ENCODE measurements at regions not wholly inside any gene's neighbourhood (a gene's known extent, or its start where the extent isn't known, plus 50 kb on each side); places are given as distances from the start of the nearest gene placed in this dataset.

DNA sequence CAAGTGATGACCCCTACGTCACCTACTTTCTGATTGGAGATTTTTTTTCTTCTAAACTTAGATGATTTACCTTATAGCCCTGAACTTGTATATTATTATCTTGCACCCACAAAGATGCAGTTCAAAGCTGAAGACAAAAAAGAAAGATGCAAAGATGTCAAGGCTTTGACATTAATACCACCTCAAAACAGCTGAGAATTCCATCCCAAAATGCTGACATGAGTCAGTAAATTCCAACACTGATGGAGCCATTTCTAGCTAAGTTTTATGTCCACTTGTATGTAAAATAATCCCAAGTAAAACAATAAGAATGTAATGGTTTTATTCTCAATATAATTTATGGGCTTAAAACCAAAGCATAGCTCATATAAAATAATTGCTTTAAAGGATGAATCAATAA lies 91.5 kb upstream of the CDH9 start:
- no peak overlapping the region for H4K5ac ChIP-seq (ENCODE audit: insufficient read length, low read depth, low read length)
- WGBS (ENCODE audit: extremely low coverage, insufficient read length, low lambda C conversion rate): no CpG with 5 or more reads among the region's 1 CpG
- no peak overlapping the region for H3K27ac Mint-ChIP-seq

More for the DNA sequence above, 91.5 kb upstream of the CDH9 start:
- H3K4me1 Mint-ChIP-seq: no peaks in the 10 kb centered on the region
- Histone ChIP-seq H2BK5ac (ENCODE audit: insufficient read length, low read length) (no peak overlapping the region), H3T11ph (ENCODE audit: low read length) (no peak overlapping the region), H4K91ac (ENCODE audit: insufficient read length, low read depth, low read length) (no peak overlapping the region), H3K23ac (ENCODE audit: insufficient read length, low read depth, low read length) (no peak overlapping the region), H4K8ac (replicated peaks; ENCODE audit: insufficient read length, low read depth, low read length) (no peak overlapping the region), H3K4me2 (ENCODE audit: insufficient read depth, insufficient read length, low read length) (no peak overlapping the region), H3K9me3 (ENCODE audit: control insufficient read depth, low read depth, low read length) (no peaks in the 10 kb centered on the region), H3K56ac (ENCODE audit: insufficient read length, low read depth, low read length) (no peak overlapping the region), H3K79me2 (ENCODE audit: insufficient read depth, low read length) (no peaks in the 10 kb centered on the region), H2BK20ac (ENCODE audit: low read depth, low read length, poor library complexity, severe bottlenecking) (no peak overlapping the region), H3K27ac (ENCODE audit: insufficient read length, low read depth, low read length) (no peak overlapping the region), H2AK5ac (ENCODE audit: insufficient read length, low read length) (no peak overlapping the region), H3K4me1 (ENCODE audit: insufficient read depth, low read length) (no peaks in the 10 kb centered on the region), H3K27me3 (ENCODE audit: insufficient read depth, low read length) (no peaks in the 10 kb centered on the region), H3K18ac (ENCODE audit: insufficient read length, low read depth, low read length) (no peak overlapping the region), H2BK12ac (ENCODE audit: insufficient read length, low read depth, low read length) (no peak overlapping the region), H3K79me1 (ENCODE audit: insufficient read depth, low read depth, low read length, poor library complexity, severe bottlenecking) (no peaks in the 10 kb centered on the region), H3K14ac (ENCODE audit: insufficient read depth, low read length) (no peak overlapping the region), H3K9ac (ENCODE audit: extremely low read depth, insufficient read length, low read length) (no peak overlapping the region), H2AFZ (ENCODE audit: low read length) (no peak overlapping the region), H3K4ac (ENCODE audit: low read depth, low read length) (no peak overlapping the region), H3K23me2 (ENCODE audit: insufficient read length, low read depth, low read length, poor library complexity, severe bottlenecking) (no peaks in the 10 kb centered on the region), H2BK120ac (ENCODE audit: low read depth, low read length, poor library complexity, severe bottlenecking) (no peak overlapping the region), H4K20me1 (ENCODE audit: control insufficient read depth, insufficient read depth, insufficient read length) (no peaks in the 10 kb centered on the region), H2BK15ac (ENCODE audit: low read depth, low read length) (no peak overlapping the region)
- TF ChIP-seq CTCF (conservative IDR thresholded peaks at IDR 0.05): no peak
- no peak overlapping the region for H3K4me3 Mint-ChIP-seq
- no peaks in the 10 kb centered on the region for H3K36me3 Mint-ChIP-seq (ENCODE audit: insufficient read depth in 1 of 3, low read depth in 3 of 3)
- no peaks in the 10 kb centered on the region for H3K9me3 Mint-ChIP-seq
- H3K27me3 Mint-ChIP-seq (ENCODE audit: low read depth): no peaks in the 10 kb centered on the region
- no peak for DNase-seq

Measured in H9 (cell line).